NCI-H748 treated with DMSO at 0.1 percent for 48 hours (cell line): ENCODE measurements at regions not wholly inside any gene's neighbourhood (a gene's known extent, or its start where the extent isn't known, plus 50 kb on each side); places are given as distances from the start of the nearest gene placed in this dataset.
A peak's percentile ranks its signal among the peaks of the same experiment; 100 is the strongest.

Experiments
- DNase-seq: peaks from one replicate; lab custom pipeline; 2025; lab: John Stamatoyannopoulos, UW

- DNase-seq = no peak
Measured at GRCh38 chr17:14947671-14948070, 317.5 kb downstream of the PMP22 start.

- no peak for DNase-seq
Measured at GRCh38 chr17:14946481-14946880, 318.6 kb downstream of the PMP22 start.

- no peak for DNase-seq
Measured at GRCh38 chr17:14942526-14943190, 322.5 kb downstream of the PMP22 start.

- no peak for DNase-seq
Measured at GRCh38 chr17:14940938-14941265, 324.2 kb downstream of the PMP22 start.

GRCh38 chr17:14940108-14940937 is 324.8 kb downstream of the PMP22 start:
- DNase-seq = no peak

- DNase-seq = no peak
Measured at GRCh38 chr17:14935845-14936485, 329.2 kb downstream of the PMP22 start.

- no peak for DNase-seq
Measured at GRCh38 chr17:14935139-14935841, 329.8 kb downstream of the PMP22 start.

- no peak for DNase-seq
Measured at GRCh38 chr17:14933676-14934075, 331.4 kb downstream of the PMP22 start.

- DNase-seq = peak; percentile 42
Measured at GRCh38 chr17:14926526-14927122, 338.5 kb downstream of the PMP22 start.

- DNase-seq = no peak
Measured at GRCh38 chr17:14926073-14926472, 339.1 kb downstream of the PMP22 start.

GRCh38 chr17:14925498-14925897 is 339.6 kb downstream of the PMP22 start:
- DNase-seq = no peak

- DNase-seq = no peak
Measured at GRCh38 chr17:14923981-14924380, 341.1 kb downstream of the PMP22 start.

- no peak for DNase-seq
Measured at GRCh38 chr17:14922411-14922810, 342.7 kb downstream of the PMP22 start.

GRCh38 chr17:14921936-14922335 is 343.2 kb downstream of the PMP22 start:
- DNase-seq = no peak

- no peak for DNase-seq
Measured at GRCh38 chr17:14919631-14920213, 345.4 kb downstream of the PMP22 start.

GRCh38 chr17:14919094-14919493 is 346.0 kb downstream of the PMP22 start:
- no peak for DNase-seq

- DNase-seq = no peak
Measured at GRCh38 chr17:14918540-14918939, 346.6 kb downstream of the PMP22 start.

GRCh38 chr17:14910916-14911315 is 354.2 kb downstream of the PMP22 start:
- no peak for DNase-seq

- no peak for DNase-seq
Measured at GRCh38 chr17:14904386-14904785, 360.7 kb downstream of the PMP22 start.

GRCh38 chr17:14903854-14904253 is 361.3 kb downstream of the PMP22 start:
- no peak for DNase-seq

GRCh38 chr17:14902803-14903202 is 362.3 kb downstream of the PMP22 start:
- DNase-seq = no peak

GRCh38 chr17:14902297-14902696 is 362.8 kb downstream of the PMP22 start:
- DNase-seq = no peak
